HCT116 (cell line): ENCODE measurements at regions not wholly inside any gene's neighbourhood (a gene's known extent, or its start where the extent isn't known, plus 50 kb on each side); places are given as distances from the start of the nearest gene placed in this dataset.

Source experiments
- ATAC-seq: fragments of 200-7000 bp; cut with Tn5 transposase; 2 replicates; pipeline ENCODE4 v1.9.1; 2020; ENCODE audit warnings: mild to moderate bottlenecking, moderate library complexity
- BruUV-seq: library from RNA; stranded (reverse); fragments of 400-500 nt; replicated peaks from 2 replicates; lab custom pipeline; 2021; lab: Mats Ljungman, UMichigan
- CTCF ChIA-PET: fragments of 300-600 bp; sonication (Branson Sonifier 250); formaldehyde crosslinking; loops from one replicate; lab custom pipeline; 2021; ENCODE audit warnings: antibody characterized with exemption; lab: Charles Lee
- POLR2A ChIA-PET: fragments of 300-600, 350-600 bp; sonication (Branson Sonifier 250); formaldehyde crosslinking; loops from one replicate; lab custom pipeline; 2021; ENCODE audit warnings: antibody characterized with exemption; lab: Charles Lee
- RAD21 ChIA-PET, 2 experiments: fragments of 300-600 bp; sonication (Branson Sonifier 250); formaldehyde crosslinking; loops; one replicate each; lab custom pipeline; 2023; ENCODE audit warnings: low total read pairs in 2 of 2; ENCODE audit not compliant: uncharacterized antibody in 2 of 2, unreplicated experiment in 2 of 2, low non-redundant PET in 1 of 2; lab: Charles Lee
- DNase-seq: peaks from one replicate; pipeline ENCODE4 v3.0.0-alpha.2; 2010; ENCODE audit warnings: low read depth, low spot score
- H2AFZ ChIP-seq: fragments of 200-600 bp; shearing (Covaris generic), sonication (generic); 2 replicates; pipeline ENCODE4 v1.6.1; 2017; ENCODE audit warnings: low read depth, mixed run types, mixed read lengths, antibody characterized with exemption, low read length; ENCODE audit not compliant: poor library complexity, severe bottlenecking
- H3K27ac ChIP-seq: 2 replicates; pipeline ENCODE4 v1.5.1; 2012; ENCODE audit warnings: low read depth, low read length
- H3K27me3 ChIP-seq: fragments of 200-600 bp; sonication (generic); 2 replicates; pipeline ENCODE4 v1.6.1; 2016; ENCODE audit warnings: mixed run types, low read length, mixed read lengths; ENCODE audit not compliant: insufficient read depth
- H3K36me3 ChIP-seq, 2 experiments: fragments of 200-500 bp in 1 of 2; fragments of 200-600 bp in 1 of 2; sonication (Bioruptor generic) in 1 of 2; sonication (generic) in 1 of 2; 2 replicates each; pipeline versions ENCODE4 v1.5.1 to v1.6.1; 2014 to 2016; ENCODE audit warnings: low read length in 2 of 2, inconsistent platforms in 1 of 2, mixed read lengths in 1 of 2, mixed run types in 1 of 2; ENCODE audit not compliant: insufficient read depth in 2 of 2, control insufficient read depth in 1 of 2
- H3K4me1 ChIP-seq, 2 experiments: fragments of 200-600 bp in 1 of 2; sonication (generic) in 1 of 2; 2 replicates each; pipeline versions ENCODE4 v1.5.1 to v1.6.1; 2012 to 2017; ENCODE audit warnings: low read length in 2 of 2, inconsistent platforms in 1 of 2, mild to moderate bottlenecking in 1 of 2, mixed read lengths in 1 of 2, mixed run types in 1 of 2, moderate library complexity in 1 of 2; ENCODE audit not compliant: insufficient read depth in 2 of 2, control insufficient read depth in 1 of 2
- H3K4me2 ChIP-seq: fragments of 200-600 bp; sonication (generic); 2 replicates; pipeline ENCODE4 v1.6.1; 2017; ENCODE audit warnings: mixed run types, low read length, mixed read lengths
- H3K4me3 ChIP-seq, 2 experiments: fragments of 200-600 bp in 1 of 2; sonication (generic) in 1 of 2; replicated peaks in 1 of 2; 2 replicates each; pipeline ENCODE4 v1.5.1; 2011 to 2016; ENCODE audit warnings: low read length in 2 of 2, control low read depth in 1 of 2, low read depth in 1 of 2, mild to moderate bottlenecking in 1 of 2, mixed read lengths in 1 of 2, mixed run types in 1 of 2
- H3K79me2 ChIP-seq: fragments of 200-600 bp; sonication (generic); 2 replicates; pipeline ENCODE4 v1.6.1; 2017; ENCODE audit warnings: mild to moderate bottlenecking, mixed run types, low read length, moderate library complexity, mixed read lengths; ENCODE audit not compliant: insufficient read depth
- H3K9ac ChIP-seq: fragments of 200-600 bp; sonication (generic); 2 replicates; pipeline ENCODE4 v1.6.1; 2016; ENCODE audit warnings: low read length, mixed read lengths
- H3K9me2 ChIP-seq: fragments of 200-600 bp; sonication (generic), shearing (Covaris generic); 2 replicates; pipeline ENCODE4 v1.6.1; 2017; ENCODE audit warnings: mixed run types, mild to moderate bottlenecking, moderate library complexity; ENCODE audit not compliant: insufficient read depth
- H3K9me3 ChIP-seq, 2 experiments: fragments of 200-500 bp in 1 of 2; fragments of 200-600 bp in 1 of 2; sonication (Bioruptor generic) in 1 of 2; sonication (generic) in 1 of 2; 2 replicates each; pipeline ENCODE4 v1.6.1; 2014 to 2017; ENCODE audit warnings: low read length in 2 of 2, mixed read lengths in 2 of 2, inconsistent platforms in 1 of 2, low read depth in 1 of 2, mild to moderate bottlenecking in 1 of 2, mixed run types in 1 of 2, moderate library complexity in 1 of 2; ENCODE audit not compliant: control insufficient read depth in 1 of 2, insufficient read depth in 1 of 2
- H4K20me1 ChIP-seq: fragments of 200-600 bp; sonication (generic), shearing (Covaris generic); 2 replicates; pipeline ENCODE4 v1.6.1; 2017; ENCODE audit warnings: mixed run types, mild to moderate bottlenecking, moderate library complexity; ENCODE audit not compliant: insufficient read depth
- ATF3 ChIP-seq: IDR thresholded peaks from 2 replicates; pipeline ENCODE4 v1.6.1; 2012
- EGR1 ChIP-seq: IDR thresholded peaks from 2 replicates; pipeline ENCODE4 v1.6.1; 2012; ENCODE audit warnings: low read depth
- ELF1 ChIP-seq: IDR thresholded peaks from 2 replicates; pipeline ENCODE4 v1.6.1; 2012; ENCODE audit warnings: low read depth, borderline replicate concordance
- EZH2phosphoT487 ChIP-seq: fragments of 200-600 bp; IDR thresholded peaks from 2 replicates; pipeline ENCODE4 v1.6.1; 2018; ENCODE audit warnings: antibody characterized with exemption, borderline replicate concordance
- SP1 ChIP-seq: IDR thresholded peaks from 2 replicates; pipeline ENCODE4 v1.6.1; 2012; ENCODE audit warnings: low read depth
- SRF ChIP-seq: IDR thresholded peaks from 2 replicates; pipeline ENCODE4 v1.6.1; 2012; ENCODE audit warnings: low read depth
- TCF7L2 ChIP-seq: IDR thresholded peaks from 2 replicates; pipeline ENCODE4 v1.7.0; 2011; ENCODE audit warnings: borderline replicate concordance, inconsistent platforms; ENCODE audit not compliant: insufficient read depth, insufficient read length; ENCODE audit errors: extremely low read depth
- YY1 ChIP-seq: IDR thresholded peaks from 2 replicates; pipeline ENCODE4 v1.6.1; 2011; ENCODE audit warnings: low read length, low read depth, moderate library complexity, mild to moderate bottlenecking; ENCODE audit not compliant: insufficient replicate concordance; ENCODE audit errors: extremely low read depth
- ZNF274 ChIP-seq: fragments of 200-500 bp; sonication (Bioruptor generic); IDR thresholded peaks from 2 replicates; pipeline ENCODE4 v1.6.1; 2014; ENCODE audit warnings: mild to moderate bottlenecking, low read depth, low read length, inconsistent platforms
- intact Hi-C: fragments of 100-400 bp; cut with micrococcal nuclease; formaldehyde crosslinking; loops from 2 replicates; pipeline ENCODE4 v1.10.0; 2022
- TF ChIP-seq, protein P1 (sequence below), 3 experiments: fragments of 200-600 bp in 1 of 3; sonication (generic) in 1 of 3; IDR thresholded peaks in 2 of 3; conservative IDR thresholded peaks in 1 of 3; 2 replicates each; pipeline ENCODE4 v1.5.1; 2012 to 2017; ENCODE audit warnings: low read depth in 2 of 3, low read length in 2 of 3, antibody characterized with exemption in 1 of 3, borderline replicate concordance in 1 of 3, control low read depth in 1 of 3, mild to moderate bottlenecking in 1 of 3, mixed read lengths in 1 of 3, mixed run types in 1 of 3, moderate library complexity in 1 of 3; ENCODE audit not compliant: insufficient read depth in 1 of 3
- TF ChIP-seq, protein P2 (sequence below): IDR thresholded peaks from 2 replicates; pipeline ENCODE4 v1.6.1; 2011; ENCODE audit warnings: mild to moderate bottlenecking, low read length, moderate library complexity; ENCODE audit not compliant: insufficient replicate concordance; ENCODE audit errors: extremely low read depth
- TF ChIP-seq, protein P3 (sequence below): IDR thresholded peaks from 2 replicates; pipeline ENCODE4 v1.6.1; 2012

DNA sequence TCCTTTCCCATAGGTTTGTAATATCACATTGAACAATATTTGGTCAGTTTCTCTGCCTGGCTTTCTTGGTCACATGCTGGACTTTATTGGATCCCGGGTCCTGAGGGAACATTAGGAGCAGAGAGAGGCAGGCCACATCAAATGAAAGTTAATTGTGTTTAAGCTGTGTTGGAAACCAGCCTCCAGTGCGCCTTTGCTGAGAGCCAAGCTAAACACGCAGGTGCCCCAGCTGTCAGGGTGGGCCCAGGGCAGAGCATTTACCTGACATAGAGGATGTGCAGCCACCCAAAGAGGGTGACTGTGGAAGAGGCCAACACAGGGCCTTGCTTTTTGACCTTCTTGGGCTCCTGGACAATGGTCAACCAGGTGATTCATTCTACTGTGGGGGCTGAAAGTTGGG is 149.3 kb downstream of the EBLN2 start (continued):
- TF ChIP-seq, protein P1, sequence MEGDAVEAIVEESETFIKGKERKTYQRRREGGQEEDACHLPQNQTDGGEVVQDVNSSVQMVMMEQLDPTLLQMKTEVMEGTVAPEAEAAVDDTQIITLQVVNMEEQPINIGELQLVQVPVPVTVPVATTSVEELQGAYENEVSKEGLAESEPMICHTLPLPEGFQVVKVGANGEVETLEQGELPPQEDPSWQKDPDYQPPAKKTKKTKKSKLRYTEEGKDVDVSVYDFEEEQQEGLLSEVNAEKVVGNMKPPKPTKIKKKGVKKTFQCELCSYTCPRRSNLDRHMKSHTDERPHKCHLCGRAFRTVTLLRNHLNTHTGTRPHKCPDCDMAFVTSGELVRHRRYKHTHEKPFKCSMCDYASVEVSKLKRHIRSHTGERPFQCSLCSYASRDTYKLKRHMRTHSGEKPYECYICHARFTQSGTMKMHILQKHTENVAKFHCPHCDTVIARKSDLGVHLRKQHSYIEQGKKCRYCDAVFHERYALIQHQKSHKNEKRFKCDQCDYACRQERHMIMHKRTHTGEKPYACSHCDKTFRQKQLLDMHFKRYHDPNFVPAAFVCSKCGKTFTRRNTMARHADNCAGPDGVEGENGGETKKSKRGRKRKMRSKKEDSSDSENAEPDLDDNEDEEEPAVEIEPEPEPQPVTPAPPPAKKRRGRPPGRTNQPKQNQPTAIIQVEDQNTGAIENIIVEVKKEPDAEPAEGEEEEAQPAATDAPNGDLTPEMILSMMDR (IDR thresholded peaks at IDR 0.05 in 2 of 3, conservative IDR thresholded peaks at IDR 0.05 in 1 of 3; ENCODE audit: borderline replicate concordance in 1 of 3, insufficient read depth in 1 of 3, low read depth in 2 of 3, low read length in 2 of 3): no peak
- TF ChIP-seq SP1 (no peak), EGR1 (no peak), ELF1 (no peak)

DNA sequence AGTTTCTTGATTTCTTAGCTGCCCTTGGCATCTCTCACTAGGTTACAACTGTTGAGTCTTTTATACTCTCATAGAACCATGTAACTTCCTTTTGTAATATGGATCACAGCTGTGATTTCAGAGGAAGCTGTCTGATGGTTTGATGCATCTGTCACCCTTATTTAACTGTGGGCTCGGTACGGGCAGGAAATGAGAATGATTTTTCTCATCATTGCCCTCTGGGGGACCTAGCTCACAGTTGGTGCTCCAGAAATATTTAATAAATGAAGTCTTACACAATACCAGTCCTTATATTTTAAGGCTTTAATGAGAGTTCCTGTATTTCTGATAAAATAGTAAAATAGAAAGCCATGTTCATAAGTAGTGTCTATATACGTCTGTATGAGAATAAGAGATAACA is 151.2 kb downstream of the EBLN2 start:
- intact Hi-C loops: no loop called here
- H3K36me3 ChIP-seq: no peaks in the 10 kb centered on the region
- no peak for ATAC-seq
- H3K9me2 ChIP-seq: no peaks in the 10 kb centered on the region
- H3K27me3 ChIP-seq: peaks cover 27% of the 10 kb centered on the region
- no TSS peak for BruUV-seq
- H4K20me1 ChIP-seq: no peaks in the 10 kb centered on the region
- H3K4me3 ChIP-seq: no peak overlapping the region
- no peaks in the 10 kb centered on the region for H3K79me2 ChIP-seq
- H3K9ac ChIP-seq: no peak overlapping the region
- RAD21 ChIA-PET: no interaction called here
- no peak overlapping the region for H3K27ac ChIP-seq
- no peak overlapping the region for H3K4me2 ChIP-seq
- POLR2A ChIA-PET: no interaction called here
- DNase-seq: no peak
- TF ChIP-seq, protein P2, sequence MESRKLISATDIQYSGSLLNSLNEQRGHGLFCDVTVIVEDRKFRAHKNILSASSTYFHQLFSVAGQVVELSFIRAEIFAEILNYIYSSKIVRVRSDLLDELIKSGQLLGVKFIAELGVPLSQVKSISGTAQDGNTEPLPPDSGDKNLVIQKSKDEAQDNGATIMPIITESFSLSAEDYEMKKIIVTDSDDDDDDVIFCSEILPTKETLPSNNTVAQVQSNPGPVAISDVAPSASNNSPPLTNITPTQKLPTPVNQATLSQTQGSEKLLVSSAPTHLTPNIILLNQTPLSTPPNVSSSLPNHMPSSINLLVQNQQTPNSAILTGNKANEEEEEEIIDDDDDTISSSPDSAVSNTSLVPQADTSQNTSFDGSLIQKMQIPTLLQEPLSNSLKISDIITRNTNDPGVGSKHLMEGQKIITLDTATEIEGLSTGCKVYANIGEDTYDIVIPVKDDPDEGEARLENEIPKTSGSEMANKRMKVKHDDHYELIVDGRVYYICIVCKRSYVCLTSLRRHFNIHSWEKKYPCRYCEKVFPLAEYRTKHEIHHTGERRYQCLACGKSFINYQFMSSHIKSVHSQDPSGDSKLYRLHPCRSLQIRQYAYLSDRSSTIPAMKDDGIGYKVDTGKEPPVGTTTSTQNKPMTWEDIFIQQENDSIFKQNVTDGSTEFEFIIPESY: no peak
- TF ChIP-seq ZNF274: no peak
- TF ChIP-seq, protein P3, sequence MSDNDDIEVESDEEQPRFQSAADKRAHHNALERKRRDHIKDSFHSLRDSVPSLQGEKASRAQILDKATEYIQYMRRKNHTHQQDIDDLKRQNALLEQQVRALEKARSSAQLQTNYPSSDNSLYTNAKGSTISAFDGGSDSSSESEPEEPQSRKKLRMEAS: no peak
- no peak for TF ChIP-seq ELF1
- TF ChIP-seq TCF7L2: no peak
- no peak for TF ChIP-seq ATF3
- no peak for TF ChIP-seq EZH2phosphoT487
- TF ChIP-seq, protein P1 (IDR thresholded peaks at IDR 0.05 in 2 of 3, conservative IDR thresholded peaks at IDR 0.05 in 1 of 3; ENCODE audit: borderline replicate concordance in 1 of 3, insufficient read depth in 1 of 3, low read depth in 2 of 3, low read length in 2 of 3): no peak
- no peak for TF ChIP-seq YY1
- no peak for TF ChIP-seq SRF
- no peaks in the 10 kb centered on the region for H3K4me1 ChIP-seq
- no peaks in the 10 kb centered on the region for H3K9me3 ChIP-seq
- CTCF ChIA-PET: no interaction called here
- no peak overlapping the region for H2AFZ ChIP-seq
